Right kidney (tissue), 1 donor: ENCODE measurements at regions not wholly inside any gene's neighbourhood (a gene's known extent, or its start where the extent isn't known, plus 50 kb on each side); places are given as distances from the start of the nearest gene placed in this dataset.

Experiments
- DNase-seq: peaks from one replicate; pipeline ENCODE4 v3.0.0-alpha.2; 2016

GRCh38 chr17:34703533-34703932 lies 124.2 kb downstream of the TMEM132E start:
- no peak for DNase-seq

DNA sequence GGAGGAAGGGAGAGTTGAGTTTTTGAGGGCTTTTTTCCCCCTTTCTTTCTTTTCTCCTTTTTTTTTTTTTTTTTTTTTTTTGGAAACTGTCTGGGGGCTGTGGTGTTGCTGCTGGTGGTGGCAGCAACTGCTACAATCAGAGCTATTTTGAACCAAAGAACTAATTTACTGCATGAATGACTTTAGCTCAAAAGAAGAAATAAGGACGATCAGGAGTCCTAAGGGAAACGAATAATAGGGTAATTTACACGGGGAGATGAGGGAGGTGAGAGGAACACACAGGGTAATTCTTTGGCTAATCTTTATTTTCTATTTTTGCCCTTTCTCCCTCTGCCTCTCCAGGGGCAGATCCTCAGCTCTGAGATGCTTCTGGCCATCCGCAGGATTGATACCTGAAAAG lies 119.8 kb downstream of the TMEM132E start:
- DNase-seq, result no peak

DNA sequence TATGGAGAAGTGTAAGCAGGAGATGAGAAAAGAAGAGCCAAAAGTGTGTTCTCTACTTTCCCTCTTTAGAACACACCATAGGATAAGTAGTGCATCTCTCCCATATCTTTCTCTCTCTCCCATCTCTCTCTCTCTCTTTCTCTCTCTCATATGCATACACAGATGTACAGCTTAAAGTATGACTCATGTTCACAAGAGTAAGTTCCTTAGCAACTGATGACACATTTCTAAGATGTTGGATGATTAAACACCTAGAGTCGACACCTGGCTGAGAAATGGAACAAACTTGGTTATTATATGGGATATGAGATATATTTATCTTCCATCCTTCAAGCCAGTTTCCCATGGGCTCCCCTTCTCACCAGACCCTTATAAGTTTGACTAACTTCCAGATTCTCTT lies 113.5 kb downstream of the TMEM132E start:
- no peak for DNase-seq
